Gastroesophageal sphincter (tissue), 3 donors: ENCODE measurements at regions not wholly inside any gene's neighbourhood (a gene's known extent, or its start where the extent isn't known, plus 50 kb on each side); places are given as distances from the start of the nearest gene placed in this dataset.

ENCODE experiments used
- CTCF ChIP-seq, 4 experiments: fragments of 200-600 bp in 2 of 4; fragments of 450-650 bp in 2 of 4; sonication (generic) in 1 of 4; IDR thresholded peaks; one replicate each; pipeline ENCODE4 v1.5.1; 2017 to 2019; ENCODE audit warnings: antibody characterized with exemption in 4 of 4, mild to moderate bottlenecking in 2 of 4, moderate library complexity in 2 of 4
- POLR2A ChIP-seq, 2 donors: fragments of 450-650 bp; IDR thresholded peaks; one replicate each; pipeline ENCODE4 v1.6.1; 2017; ENCODE audit warnings: antibody characterized with exemption in 2 of 2, mild to moderate bottlenecking in 2 of 2, moderate library complexity in 1 of 2

GRCh38 chr13:87078947-87079795 is 592.0 kb upstream of the SLITRK5 start:
- no peak for TF ChIP-seq CTCF (IDR thresholded peaks at IDR 0.05)
- TF ChIP-seq POLR2A (IDR thresholded peaks at IDR 0.05), result no peak
